ENCODE measurements at regions not wholly inside any gene's neighbourhood (a gene's known extent, or its start where the extent isn't known, plus 50 kb on each side); places are given as distances from the start of the nearest gene placed in this dataset.

DNA sequence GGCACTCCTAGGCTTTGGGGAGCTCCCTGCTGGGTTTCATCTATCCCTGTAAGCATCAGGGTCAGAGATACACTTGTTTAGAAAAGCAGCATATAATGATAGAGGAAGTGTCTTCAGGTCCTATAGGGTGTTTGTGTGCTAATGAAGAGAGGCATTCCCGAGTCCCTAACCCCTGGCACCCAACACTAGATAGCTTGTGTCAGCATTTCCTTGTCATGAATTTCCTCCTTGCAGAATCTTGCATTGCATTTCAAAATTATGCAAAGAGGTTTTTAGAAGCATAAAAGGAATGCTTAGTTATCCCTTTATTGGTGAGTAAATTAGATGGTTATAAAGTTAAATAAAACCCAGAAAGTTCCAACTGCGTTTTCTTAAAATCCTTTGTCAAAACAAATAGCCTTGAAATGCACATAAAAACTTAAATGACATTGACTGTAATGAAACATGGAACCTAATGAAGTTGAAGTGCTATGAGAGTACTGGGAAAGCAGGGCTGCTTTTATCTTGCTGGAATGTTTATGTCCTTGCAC lies 63.7 kb upstream of the LHCGR start:
- no peak overlapping the region for H3K4me3 ChIP-seq (ENCODE audit: low read length)
- no peak for DNase-seq (ENCODE audit: low read depth)
- TF ChIP-seq, protein P1, sequence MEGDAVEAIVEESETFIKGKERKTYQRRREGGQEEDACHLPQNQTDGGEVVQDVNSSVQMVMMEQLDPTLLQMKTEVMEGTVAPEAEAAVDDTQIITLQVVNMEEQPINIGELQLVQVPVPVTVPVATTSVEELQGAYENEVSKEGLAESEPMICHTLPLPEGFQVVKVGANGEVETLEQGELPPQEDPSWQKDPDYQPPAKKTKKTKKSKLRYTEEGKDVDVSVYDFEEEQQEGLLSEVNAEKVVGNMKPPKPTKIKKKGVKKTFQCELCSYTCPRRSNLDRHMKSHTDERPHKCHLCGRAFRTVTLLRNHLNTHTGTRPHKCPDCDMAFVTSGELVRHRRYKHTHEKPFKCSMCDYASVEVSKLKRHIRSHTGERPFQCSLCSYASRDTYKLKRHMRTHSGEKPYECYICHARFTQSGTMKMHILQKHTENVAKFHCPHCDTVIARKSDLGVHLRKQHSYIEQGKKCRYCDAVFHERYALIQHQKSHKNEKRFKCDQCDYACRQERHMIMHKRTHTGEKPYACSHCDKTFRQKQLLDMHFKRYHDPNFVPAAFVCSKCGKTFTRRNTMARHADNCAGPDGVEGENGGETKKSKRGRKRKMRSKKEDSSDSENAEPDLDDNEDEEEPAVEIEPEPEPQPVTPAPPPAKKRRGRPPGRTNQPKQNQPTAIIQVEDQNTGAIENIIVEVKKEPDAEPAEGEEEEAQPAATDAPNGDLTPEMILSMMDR (conservative IDR thresholded peaks at IDR 0.05; ENCODE audit: low read depth, low read length): no peak

DNA sequence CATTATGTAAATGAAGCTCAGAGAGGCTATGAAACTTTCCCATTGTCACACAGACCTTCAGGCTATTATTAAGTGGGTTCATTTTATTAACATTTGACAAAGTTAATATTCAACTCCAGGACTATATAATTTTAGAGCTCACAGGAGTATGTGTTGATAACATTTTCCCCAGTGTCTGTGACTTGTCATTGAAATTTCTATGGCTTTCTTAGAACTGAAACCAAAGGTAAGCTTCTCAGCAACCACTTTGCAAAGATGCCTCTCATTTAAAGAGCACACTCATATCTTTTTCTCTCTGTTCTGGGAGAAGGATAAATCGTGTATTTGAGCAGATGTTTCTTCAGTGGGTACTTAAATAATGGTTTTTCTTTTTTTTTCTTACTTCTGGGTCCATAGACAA lies 61.8 kb upstream of the LHCGR start:
- TF ChIP-seq, protein P1 (conservative IDR thresholded peaks at IDR 0.05; ENCODE audit: low read depth, low read length): no peak
- no peak for DNase-seq (ENCODE audit: low read depth)
- no peak overlapping the region for H3K4me3 ChIP-seq (ENCODE audit: low read length)

DNA sequence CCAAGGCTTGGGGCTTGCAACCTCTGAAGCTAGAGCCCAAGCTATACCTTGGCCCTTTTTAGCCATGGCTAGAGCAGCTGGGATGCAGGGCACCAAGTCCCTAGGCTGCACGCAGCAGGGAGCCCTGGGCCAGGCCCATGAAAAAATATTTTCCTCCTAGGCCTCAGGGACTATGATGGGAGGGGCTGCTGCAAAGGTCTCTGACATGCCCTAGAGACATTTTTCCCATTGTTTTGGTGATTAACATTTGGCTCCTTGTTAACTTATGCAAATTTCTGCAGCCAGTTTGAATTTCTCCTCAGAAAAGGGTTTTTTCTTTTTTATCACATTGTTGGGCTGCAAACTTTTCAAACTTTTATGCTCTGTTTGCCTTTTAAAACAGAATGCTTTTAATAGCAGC lies 56.9 kb upstream of the LHCGR start:
- no peak for DNase-seq (ENCODE audit: low read depth)
- TF ChIP-seq, protein P1 (conservative IDR thresholded peaks at IDR 0.05; ENCODE audit: low read depth, low read length): no peak
- no peak overlapping the region for H3K4me3 ChIP-seq (ENCODE audit: low read length)

DNA sequence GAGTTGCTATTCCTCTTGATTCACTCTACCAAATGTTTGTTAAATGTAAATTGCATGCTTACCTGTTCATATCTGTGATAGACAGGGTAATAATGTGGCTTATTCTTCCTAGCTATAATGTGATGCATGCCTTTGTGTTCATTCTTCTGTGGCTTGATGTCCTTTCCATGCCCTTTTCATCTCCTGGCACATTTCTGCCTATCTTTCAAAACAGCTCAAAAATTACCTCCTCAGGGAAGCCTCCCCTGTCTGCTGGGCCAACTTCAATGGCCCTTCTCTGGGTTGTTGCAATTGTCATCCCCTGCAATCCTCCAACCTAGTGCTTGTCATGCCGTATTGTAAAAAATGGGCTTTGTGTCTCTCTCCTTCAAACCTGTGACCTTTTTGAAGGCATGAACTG lies 52.8 kb upstream of the LHCGR start:
- DNase-seq (ENCODE audit: low read depth): no peak
- no peak overlapping the region for H3K4me3 ChIP-seq (ENCODE audit: low read length)
- TF ChIP-seq, protein P1 (conservative IDR thresholded peaks at IDR 0.05; ENCODE audit: low read depth, low read length): no peak
